ENCODE measurements at regions not wholly inside any gene's neighbourhood (a gene's known extent, or its start where the extent isn't known, plus 50 kb on each side); places are given as distances from the start of the nearest gene placed in this dataset.

DNA sequence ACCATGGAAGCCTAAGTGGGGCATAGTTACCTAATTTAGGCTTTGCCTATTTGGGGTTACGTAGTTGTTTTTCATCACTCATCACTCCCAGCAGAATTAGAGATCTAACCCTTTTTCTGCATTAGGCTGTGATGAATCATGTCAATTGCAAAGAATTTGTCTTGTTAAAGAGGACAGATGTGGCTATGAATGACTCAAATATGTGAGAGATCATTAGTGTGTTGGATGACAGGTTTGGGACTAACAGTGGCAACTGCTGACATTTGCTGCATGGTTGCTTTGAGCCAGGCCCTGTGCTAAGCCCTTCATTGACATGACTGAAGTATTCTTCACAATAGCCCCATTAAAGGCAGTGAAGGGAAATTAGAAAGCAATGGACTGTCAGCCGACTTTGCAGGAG lies 83.4 kb upstream of the BMPER start:
- no peak for DNase-seq (ENCODE audit: missing footprints)
- no peak for ATAC-seq
- intact Hi-C loops (cut with DNase I) = no loop called here

DNA sequence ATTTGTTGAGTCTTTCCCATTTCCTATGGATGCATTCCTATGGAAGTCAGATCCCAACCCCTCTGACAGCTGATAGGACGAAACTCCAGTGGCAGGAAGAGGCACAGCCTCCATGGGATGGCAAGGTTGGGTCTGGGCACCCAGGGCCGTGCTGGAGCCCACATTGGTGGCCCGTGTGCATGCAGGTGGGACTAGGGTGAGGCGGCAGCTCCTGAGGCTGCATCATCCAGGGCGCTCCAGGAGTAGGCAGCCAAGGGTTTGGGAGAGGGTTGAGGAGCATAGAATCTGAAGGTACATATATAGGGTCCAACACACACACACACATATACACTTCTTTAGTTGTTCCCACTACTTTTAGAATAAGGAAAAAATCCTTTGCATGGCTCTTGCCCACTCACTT lies 81.4 kb upstream of the BMPER start:
- DNase-seq (ENCODE audit: missing footprints) = no peak
- intact Hi-C loops (cut with DNase I) = no loop called here
- ATAC-seq = no peak

GRCh38 chr7:33824911-33825459 lies 80.4 kb upstream of the BMPER start:
- no peak for DNase-seq (ENCODE audit: missing footprints)
- intact Hi-C loops (cut with DNase I) = no loop called here
- no peak for ATAC-seq

GRCh38 chr7:33825644-33826043 lies 79.7 kb upstream of the BMPER start:
- intact Hi-C loops (cut with DNase I) = no loop called here
- ATAC-seq (no peak), DNase-seq (ENCODE audit: missing footprints) (no peak)

- DNase-seq (ENCODE audit: missing footprints) (no peak), ATAC-seq (no peak)
- intact Hi-C loops (cut with DNase I) = no loop called here
Observed at GRCh38 chr7:33829536-33829935, 75.8 kb upstream of the BMPER start.

GRCh38 chr7:33831389-33832141 lies 73.8 kb upstream of the BMPER start:
- ATAC-seq = peak; percentile 69
- intact Hi-C loops (cut with DNase I) = no loop called here
- DNase-seq (ENCODE audit: missing footprints) = no peak

- intact Hi-C loops (cut with DNase I) = no loop called here
- peak; percentile 74 for ATAC-seq
- DNase-seq (ENCODE audit: missing footprints) = no peak
Observed at GRCh38 chr7:33832271-33832721, 73.0 kb upstream of the BMPER start.

- ATAC-seq (no peak), DNase-seq (ENCODE audit: missing footprints) (no peak)
- intact Hi-C loops (cut with DNase I) = no loop called here
Observed at GRCh38 chr7:33836797-33837355, 68.5 kb upstream of the BMPER start.

DNA sequence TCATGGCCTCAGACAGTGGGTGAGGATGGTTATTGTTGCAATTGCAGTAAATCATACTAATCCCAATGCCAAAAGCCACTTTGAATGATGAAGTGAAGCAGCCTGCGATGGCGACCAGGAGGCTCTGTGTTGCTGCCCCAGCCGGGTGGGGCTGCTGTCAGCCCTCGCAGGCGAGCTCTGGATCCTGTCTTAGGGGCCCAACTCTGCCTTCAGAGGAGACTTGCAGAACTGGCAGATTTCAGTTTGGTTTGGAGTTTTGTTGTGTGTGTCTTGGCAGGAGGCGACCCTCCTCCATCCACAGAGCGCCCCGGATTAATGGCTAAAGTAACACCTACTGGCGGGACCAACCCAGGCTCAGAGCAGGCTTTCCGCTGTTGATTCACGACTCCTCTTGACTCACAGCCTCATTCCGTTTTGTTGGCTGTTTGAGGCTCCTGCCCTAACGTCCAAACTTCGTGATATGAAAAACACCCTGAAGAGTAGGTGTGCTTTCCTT lies 67.9 kb upstream of the BMPER start:
- intact Hi-C loops (cut with DNase I) = no loop called here
- ATAC-seq = no peak

GRCh38 chr7:33841031-33841430 lies 64.3 kb upstream of the BMPER start:
- ATAC-seq = no peak
- intact Hi-C loops (cut with DNase I) = no loop called here
- DNase-seq (ENCODE audit: missing footprints) = no peak

More for the DNA sequence above, 67.9 kb upstream of the BMPER start:
- DNase-seq (ENCODE audit: missing footprints) = no peak

- ATAC-seq (no peak), DNase-seq (ENCODE audit: missing footprints) (no peak)
- intact Hi-C loops (cut with DNase I) = no loop called here
Observed at GRCh38 chr7:33841705-33842129, 63.6 kb upstream of the BMPER start.

GRCh38 chr7:33842150-33842549 lies 63.2 kb upstream of the BMPER start:
- intact Hi-C loops (cut with DNase I) = no loop called here
- ATAC-seq (no peak), DNase-seq (ENCODE audit: missing footprints) (no peak)

DNA sequence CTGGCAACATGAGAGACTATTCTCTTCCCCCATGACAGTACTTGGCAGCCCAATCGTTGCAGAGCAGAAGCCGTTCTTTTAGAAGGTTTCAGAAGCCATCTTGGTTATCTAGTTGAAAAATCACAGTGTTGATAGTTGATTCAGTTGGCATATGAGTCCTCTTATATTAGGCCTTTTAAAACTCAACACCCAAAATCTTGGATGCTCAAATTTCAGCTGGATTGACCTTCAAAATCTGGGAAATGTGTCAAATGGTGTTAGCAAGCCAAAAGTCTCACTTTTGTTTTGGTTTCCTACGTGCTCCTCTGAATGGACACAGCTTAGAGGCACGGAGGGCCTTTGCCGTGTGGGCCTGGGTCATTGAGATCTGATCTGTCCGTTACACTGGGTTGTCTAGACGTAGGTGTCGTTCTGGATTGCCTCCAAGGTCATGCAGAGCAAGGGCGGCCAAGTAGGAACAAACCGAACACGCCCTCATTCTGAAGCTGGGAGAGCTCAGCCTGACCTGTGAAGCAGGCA lies 59.3 kb upstream of the BMPER start:
- peak; percentile 68 for ATAC-seq
- intact Hi-C loops (cut with DNase I) = no loop called here
- no peak for DNase-seq (ENCODE audit: missing footprints)

GRCh38 chr7:33849004-33849403 lies 56.3 kb upstream of the BMPER start:
- intact Hi-C loops (cut with DNase I) = no loop called here
- ATAC-seq (no peak), DNase-seq (ENCODE audit: missing footprints) (no peak)

DNA sequence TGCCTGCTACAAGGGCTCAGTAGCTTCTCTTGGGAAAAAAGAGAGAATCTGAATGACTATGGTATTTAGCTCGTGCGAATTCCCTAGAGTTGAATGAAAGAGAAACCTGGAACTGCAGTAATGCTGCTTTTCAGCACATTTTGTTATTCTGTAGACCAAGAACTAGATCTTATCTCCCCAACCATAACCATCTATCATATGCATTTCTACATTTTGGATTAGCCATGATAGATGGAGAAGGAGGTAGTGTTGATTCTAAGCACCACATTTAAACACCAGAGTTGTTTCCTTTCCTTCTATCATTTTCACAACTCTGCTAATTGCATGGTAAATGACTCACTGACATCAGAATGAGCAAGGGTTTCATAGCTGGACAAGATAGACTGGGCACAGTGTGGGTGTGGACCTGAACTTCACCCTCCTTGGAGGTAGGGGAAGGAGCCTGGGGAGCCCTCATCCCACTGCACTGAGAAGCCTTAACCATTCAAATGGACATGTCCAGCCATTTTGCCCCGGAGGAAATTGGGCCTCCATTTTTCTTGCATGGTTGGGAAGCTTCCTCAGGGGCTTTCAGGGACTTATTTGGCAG lies 55.3 kb upstream of the BMPER start:
- intact Hi-C loops (cut with DNase I) = no loop called here
- ATAC-seq = no peak
- DNase-seq (ENCODE audit: missing footprints) = no peak

DNA sequence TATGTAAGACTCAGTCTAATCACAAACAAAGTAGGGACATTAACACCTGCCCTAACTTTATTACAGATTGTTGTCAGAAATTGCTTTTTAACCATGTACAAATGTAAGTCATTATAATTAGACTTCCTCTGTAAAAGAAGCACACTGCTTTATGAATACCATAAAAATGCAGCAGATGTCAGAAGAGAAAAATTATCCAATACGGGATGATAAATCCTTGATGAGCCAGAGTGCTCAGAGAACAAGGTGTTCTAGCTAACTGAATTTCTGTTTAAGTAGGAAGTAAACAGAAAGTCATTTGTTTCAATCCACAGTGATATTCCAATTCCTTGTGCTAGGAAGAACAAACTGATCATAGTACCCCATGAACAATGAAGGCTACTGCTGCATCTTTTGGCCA lies 54.6 kb upstream of the BMPER start:
- DNase-seq (ENCODE audit: missing footprints) = no peak
- intact Hi-C loops (cut with DNase I) = no loop called here
- no peak for ATAC-seq

- intact Hi-C loops (cut with DNase I) = no loop called here
- no peak for DNase-seq (ENCODE audit: missing footprints)
- no peak for ATAC-seq
Observed at GRCh38 chr7:33852838-33853237, 52.5 kb upstream of the BMPER start.

DNA sequence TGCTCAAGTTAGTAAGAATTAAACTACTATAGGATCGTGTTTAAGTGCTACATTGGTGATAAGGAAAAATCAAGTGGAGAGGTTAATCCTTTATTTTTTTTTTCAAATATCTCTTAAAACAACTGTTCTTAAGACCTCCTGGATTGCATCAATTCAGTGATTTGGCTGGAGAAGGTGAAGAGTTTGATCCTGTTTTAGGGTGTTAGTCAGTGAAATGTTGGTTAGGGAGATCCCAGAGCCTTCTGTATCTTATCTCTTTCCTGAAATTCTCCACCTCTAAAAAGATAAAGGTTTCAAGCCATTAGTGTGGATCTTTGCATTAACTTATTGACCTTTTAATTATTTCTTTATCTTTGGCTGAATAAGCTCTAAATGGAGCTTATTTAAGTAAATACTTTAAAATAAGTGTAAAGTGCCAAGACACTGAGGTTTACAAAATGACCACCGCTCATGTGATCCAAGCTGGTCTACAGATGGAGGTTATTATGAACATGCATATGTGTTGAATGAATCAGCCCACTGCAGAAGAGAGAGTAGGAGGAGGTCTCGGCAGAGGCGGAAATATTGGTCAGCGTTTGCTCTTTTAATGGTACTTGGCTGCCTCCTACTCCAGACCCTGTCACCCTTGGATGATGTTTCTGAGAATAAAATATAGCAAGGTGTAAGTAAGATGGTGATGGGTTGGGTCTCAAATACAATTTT lies 51.8 kb upstream of the BMPER start:
- ATAC-seq = no peak
- intact Hi-C loops (cut with DNase I) = no loop called here
- no peak for DNase-seq (ENCODE audit: missing footprints)

- ATAC-seq (no peak), DNase-seq (ENCODE audit: missing footprints) (no peak)
- intact Hi-C loops (cut with DNase I) = no loop called here
Observed at GRCh38 chr7:33854178-33854577, 51.2 kb upstream of the BMPER start.

Data from Right ventricle myocardium inferior (tissue), 1 donor.